K562 (cell line): ENCODE measurements at regions not wholly inside any gene's neighbourhood (a gene's known extent, or its start where the extent isn't known, plus 50 kb on each side); places are given as distances from the start of the nearest gene placed in this dataset.

Source experiments
- ATAC-seq: fragments of 200-7000 bp; cut with Tn5 transposase; 3 replicates; pipeline ENCODE4 v1.9.1; 2020; ENCODE audit warnings: moderate library complexity
- BruUV-seq: library from RNA; stranded (reverse); fragments of 400-500 nt; replicated peaks from 2 replicates; lab custom pipeline; 2021; lab: Mats Ljungman, UMichigan
- CTCF ChIA-PET: fragments of 300-600 bp; formaldehyde crosslinking; extraction: SDS; loops from one replicate; lab custom pipeline; 2021; ENCODE audit warnings: low intra/inter-chr PET ratio; lab: Yijun Ruan, JAX
- POLR2A ChIA-PET: fragments of 300-600, 350-650 bp; sonication (Branson Sonifier 250); formaldehyde crosslinking; extraction: SDS; loops from one replicate; lab custom pipeline; 2021; ENCODE audit warnings: antibody characterized with exemption, inconsistent platforms; lab: Yijun Ruan, JAX
- DNase-seq, 4 experiments: peaks; one replicate each; pipeline versions ENCODE4 v3.0.0 to v3.0.0-alpha.2; 2011 to 2018; ENCODE audit warnings: low spot score in 3 of 4, mixed read lengths in 3 of 4; ENCODE audit errors: extremely low read depth in 1 of 4
- FAIRE-seq: peaks from 2 replicates; lab custom pipeline; 2011; peaks lifted over from hg19 to GRCh38; lab: Jason Lieb, UNC
- H2AFZ ChIP-seq: 2 replicates; pipeline ENCODE4 v1.6.0; 2011; ENCODE audit warnings: low read depth, low read length, control low read depth, inconsistent platforms
- H3K27ac ChIP-seq: fragments of 200-600 bp; 3 replicates; pipeline ENCODE4 v1.8.0; 2011; ENCODE audit warnings: low read depth, mild to moderate bottlenecking, control low read depth, inconsistent platforms, low read length, moderate library complexity, mixed read lengths; ENCODE audit errors: extremely low read depth
- H3K27me3 ChIP-seq, 2 experiments: fragments of 300-600 bp in 1 of 2; 2 replicates in 1 of 2; 3 replicates in 1 of 2; pipeline versions ENCODE4 v1.6.0 to v1.8.0; 2011; ENCODE audit warnings: inconsistent platforms in 2 of 2, low read length in 2 of 2, mild to moderate bottlenecking in 1 of 2, mixed read lengths in 1 of 2, moderate library complexity in 1 of 2; ENCODE audit not compliant: control insufficient read depth in 2 of 2, insufficient read depth in 2 of 2
- H3K36me3 ChIP-seq: fragments of 300-600 bp; 3 replicates; pipeline ENCODE4 v1.8.0; 2011; ENCODE audit warnings: mild to moderate bottlenecking, low read length, inconsistent platforms; ENCODE audit not compliant: control insufficient read depth, insufficient read depth
- H3K4me1 ChIP-seq, 2 experiments: fragments of 200-600 bp in 1 of 2; replicated peaks in 1 of 2; 2 replicates in 1 of 2; 3 replicates in 1 of 2; pipeline versions ENCODE4 v1.5.1 to v1.8.0; 2011; ENCODE audit warnings: inconsistent platforms in 2 of 2, low read length in 2 of 2, mild to moderate bottlenecking in 1 of 2, mixed read lengths in 1 of 2, moderate library complexity in 1 of 2; ENCODE audit not compliant: control insufficient read depth in 2 of 2, insufficient read depth in 2 of 2
- H3K4me2 ChIP-seq: 2 replicates; pipeline ENCODE4 v1.6.1; 2011; ENCODE audit warnings: low read length, control low read depth, inconsistent platforms, mixed read lengths; ENCODE audit not compliant: insufficient read depth
- H3K4me3 ChIP-seq: fragments of 200-600 bp; sonication (generic), shearing (Covaris generic); 2 replicates; pipeline ENCODE4 v1.5.1; 2016; ENCODE audit warnings: control low read depth, inconsistent platforms
- H3K79me2 ChIP-seq: fragments of 200-600 bp; 3 replicates; pipeline ENCODE4 v1.8.0; 2011; ENCODE audit warnings: low read length, inconsistent platforms; ENCODE audit not compliant: control insufficient read depth, insufficient read depth
- H3K9ac ChIP-seq, 2 experiments: 2 replicates each; pipeline versions ENCODE4 v1.6.0 to v1.6.1; 2011; ENCODE audit warnings: low read depth in 2 of 2, low read length in 2 of 2, control low read depth in 1 of 2, inconsistent platforms in 1 of 2, mild to moderate bottlenecking in 1 of 2, mixed read lengths in 1 of 2; ENCODE audit not compliant: insufficient read depth in 1 of 2
- H3K9me1 ChIP-seq: one replicate; pipeline ENCODE4 v1.6.0; 2011; ENCODE audit warnings: inconsistent platforms, mild to moderate bottlenecking, low read length, moderate library complexity; ENCODE audit not compliant: control insufficient read depth, insufficient read depth
- H3K9me3 ChIP-seq: replicated peaks from 2 replicates; pipeline ENCODE4 v1.5.1; 2011; ENCODE audit warnings: low read depth, low read length, inconsistent platforms; ENCODE audit not compliant: control insufficient read depth, insufficient read depth
- H4K20me1 ChIP-seq: replicated peaks from 2 replicates; pipeline ENCODE4 v1.6.1; 2011; ENCODE audit warnings: low read length, inconsistent platforms, mixed read lengths; ENCODE audit not compliant: control insufficient read depth, insufficient read depth
- EZH2 ChIP-seq: IDR thresholded peaks from 2 replicates; pipeline ENCODE4 v1.6.1; 2012; ENCODE audit warnings: low read depth, mild to moderate bottlenecking, inconsistent platforms, low read length, borderline replicate concordance
- GTF2B ChIP-seq: IDR thresholded peaks from 2 replicates; pipeline ENCODE4 v1.6.1; 2011; ENCODE audit not compliant: insufficient read length; ENCODE audit errors: extremely low read depth
- HDAC2 ChIP-seq: fragments of 450-650 bp; IDR thresholded peaks from 2 replicates; pipeline ENCODE4 v1.6.1; 2016; ENCODE audit warnings: mild to moderate bottlenecking
- HIVEP1 ChIP-seq: fragments of 250-450 bp; sonication (Bioruptor Pico); IDR thresholded peaks from 2 replicates; pipeline ENCODE4 v1.4.0; 2020; ENCODE audit warnings: mild to moderate bottlenecking
- IRF2 ChIP-seq: sonication (generic); formaldehyde crosslinking; IDR thresholded peaks from 2 replicates; pipeline ENCODE4 v1.8.1; 2022; ENCODE audit warnings: mild to moderate bottlenecking, missing genetic modification reagents
- MEF2A ChIP-seq: IDR thresholded peaks from 2 replicates; pipeline ENCODE4 v1.6.1; 2011; ENCODE audit warnings: low read depth, mild to moderate bottlenecking, low read length, moderate library complexity; ENCODE audit not compliant: control insufficient read depth
- MEF2D ChIP-seq: conservative IDR thresholded peaks from 2 replicates; pipeline ENCODE4 v1.6.1; 2016; ENCODE audit warnings: low read depth, missing genetic modification characterization, missing compliant biosample characterization
- NR0B1 ChIP-seq: fragments of 450-650 bp; IDR thresholded peaks from one replicate; pipeline ENCODE4 v1.6.1; 2018; ENCODE audit warnings: mild to moderate bottlenecking, moderate library complexity; ENCODE audit not compliant: partially characterized antibody
- TEAD2 ChIP-seq: fragments of 450-650 bp; IDR thresholded peaks from 2 replicates; pipeline ENCODE4 v1.6.1; 2016; ENCODE audit warnings: missing genetic modification characterization, control low read depth, missing compliant biosample characterization
- TGIF2 ChIP-seq: sonication (generic); formaldehyde crosslinking; IDR thresholded peaks from 2 replicates; pipeline ENCODE4 v1.8.1; 2022; ENCODE audit warnings: mild to moderate bottlenecking, missing genetic modification reagents, moderate library complexity
- ZMIZ1 ChIP-seq, 2 experiments: fragments of 150-350 bp in 1 of 2; IDR thresholded peaks; 2 replicates each; pipeline ENCODE4 v1.6.1; 2012 to 2016; ENCODE audit warnings: low read depth in 2 of 2, low read length in 2 of 2, mild to moderate bottlenecking in 1 of 2, moderate library complexity in 1 of 2
- ZNF12 ChIP-seq: sonication (generic); formaldehyde crosslinking; IDR thresholded peaks from 2 replicates; pipeline ENCODE4 v1.4.0; 2020; ENCODE audit warnings: mild to moderate bottlenecking, missing genetic modification reagents
- ZNF134 ChIP-seq: fragments of 250-450 bp; sonication (Bioruptor Pico); conservative IDR thresholded peaks from 2 replicates; pipeline ENCODE4 v1.4.0; 2020
- ZNF311 ChIP-seq: fragments of 250-450 bp; sonication (Bioruptor Pico); IDR thresholded peaks from 2 replicates; pipeline ENCODE4 v1.4.0; 2020; ENCODE audit warnings: mild to moderate bottlenecking, moderate library complexity
- WGBS: fragments of 100-300 bp; shearing (Covaris generic); methylation state at CpG from one replicate; pipeline ENCODE4 v1.1.6; 2016; ENCODE audit warnings: low coverage, mixed read lengths; ENCODE audit not compliant: insufficient coverage; ENCODE audit errors: missing lambda C conversion rate; 5-methylcytosine and 5-hydroxymethylcytosine counted together
- in situ Hi-C: fragments of 300-500 bp; cut with MboI; formaldehyde crosslinking; loops from 4 replicates; pipeline ENCODE4 v1.15.0; 2018; ENCODE audit warnings: inconsistent platforms, mixed read lengths
- intact Hi-C: fragments of 100-400 bp; cut with micrococcal nuclease; formaldehyde crosslinking; loops from 2 replicates; pipeline ENCODE4 v1.14.2; 2022
- TF ChIP-seq, protein P1 (sequence below): fragments of 450-650 bp; formaldehyde crosslinking; IDR thresholded peaks from 2 replicates; pipeline ENCODE4 v1.4.0; 2022; ENCODE audit warnings: mild to moderate bottlenecking, moderate library complexity

DNA sequence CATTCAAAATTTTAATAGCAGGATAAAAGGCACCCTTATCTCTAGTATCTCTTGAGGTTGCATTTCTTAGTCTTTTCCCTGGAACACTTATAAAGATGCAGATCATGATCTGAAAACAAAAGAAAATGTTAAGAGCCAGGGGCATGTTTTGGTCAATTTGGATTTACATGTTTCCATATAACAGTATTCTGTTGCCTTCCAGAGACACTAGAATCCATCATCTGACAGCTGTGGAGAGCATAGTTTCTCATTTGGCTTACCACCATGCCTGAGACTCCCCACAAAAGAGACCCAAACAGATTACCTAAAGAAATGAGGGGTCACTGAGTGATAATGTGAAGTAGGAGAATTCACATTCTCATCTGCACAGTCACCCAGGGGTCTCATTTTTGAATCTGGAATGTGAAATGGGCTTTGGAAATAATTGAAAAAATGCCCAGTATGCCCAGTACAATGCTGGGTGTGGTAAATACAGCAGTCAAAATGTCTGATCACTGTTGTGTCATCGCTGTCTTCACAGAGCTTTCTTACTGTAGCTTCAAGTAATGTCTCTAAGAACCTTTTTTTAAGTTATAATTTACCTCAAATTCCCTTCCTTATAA lies 79.9 kb upstream of the ZBTB20 start:
- H4K20me1 ChIP-seq: no peaks in the 10 kb centered on the region
- CTCF ChIA-PET: no interaction called here
- POLR2A ChIA-PET: no interaction called here
- ATAC-seq (no peak), DNase-seq (no peak), FAIRE-seq (no peak)
- in situ Hi-C loops: no loop called here
- H2AFZ ChIP-seq: no peak overlapping the region
- H3K79me2 ChIP-seq: no peaks in the 10 kb centered on the region
- no peak overlapping the region for H3K9ac ChIP-seq
- WGBS: 0% methylated on average over 1 of the region's 1 CpG
- intact Hi-C loops: no loop called here
- no peak overlapping the region for H3K4me3 ChIP-seq
- BruUV-seq: no TSS peak
- H3K36me3 ChIP-seq: no peaks in the 10 kb centered on the region
- no peaks in the 10 kb centered on the region for H3K9me3 ChIP-seq
- H3K9me1 ChIP-seq: no peaks in the 10 kb centered on the region
- H3K4me2 ChIP-seq: no peak overlapping the region
- no peaks in the 10 kb centered on the region for H3K4me1 ChIP-seq
- TF ChIP-seq MEF2D (tag) (no peak), TEAD2 (no peak), ZMIZ1 (IDR thresholded peaks at IDR 0.05; ENCODE audit: low read depth in 2 of 2, low read length in 2 of 2) (no peak), GTF2B (no peak), MEF2A (no peak), HIVEP1 (CRISPR knock-in tag) (no peak), ZNF311 (CRISPR knock-in tag) (no peak), IRF2 (CRISPR knock-in tag) (no peak), ZNF12 (CRISPR knock-in tag) (no peak), ZNF134 (no peak), TGIF2 (no peak), EZH2 (no peak), NR0B1 (no peak), HDAC2 (no peak)
- TF ChIP-seq, protein P1, sequence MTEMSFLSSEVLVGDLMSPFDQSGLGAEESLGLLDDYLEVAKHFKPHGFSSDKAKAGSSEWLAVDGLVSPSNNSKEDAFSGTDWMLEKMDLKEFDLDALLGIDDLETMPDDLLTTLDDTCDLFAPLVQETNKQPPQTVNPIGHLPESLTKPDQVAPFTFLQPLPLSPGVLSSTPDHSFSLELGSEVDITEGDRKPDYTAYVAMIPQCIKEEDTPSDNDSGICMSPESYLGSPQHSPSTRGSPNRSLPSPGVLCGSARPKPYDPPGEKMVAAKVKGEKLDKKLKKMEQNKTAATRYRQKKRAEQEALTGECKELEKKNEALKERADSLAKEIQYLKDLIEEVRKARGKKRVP (CRISPR knock-in tag): no peak
- H3K27ac ChIP-seq: no peak overlapping the region
- no peaks in the 10 kb centered on the region for H3K27me3 ChIP-seq
